Peyer's patch (tissue), 4 donors: ENCODE measurements at regions not wholly inside any gene's neighbourhood (a gene's known extent, or its start where the extent isn't known, plus 50 kb on each side); places are given as distances from the start of the nearest gene placed in this dataset.
A peak's percentile ranks its signal among the peaks of the same experiment; 100 is the strongest.

Experiments used
- POLR2A ChIP-seq, 2 donors: fragments of 450-650 bp; IDR thresholded peaks; one replicate each; pipeline ENCODE4 v1.5.1; 2017; ENCODE audit warnings: antibody characterized with exemption in 2 of 2, mild to moderate bottlenecking in 2 of 2, moderate library complexity in 2 of 2
- TF ChIP-seq, protein P1 (sequence below), 6 experiments: fragments of 450-650 bp in 4 of 6; fragments of 200-600 bp in 2 of 6; sonication (generic) in 1 of 6; IDR thresholded peaks; one replicate each; pipeline ENCODE4 v1.5.1; 2017 to 2019; ENCODE audit warnings: antibody characterized with exemption in 6 of 6, mild to moderate bottlenecking in 3 of 6, moderate library complexity in 1 of 6

DNA sequence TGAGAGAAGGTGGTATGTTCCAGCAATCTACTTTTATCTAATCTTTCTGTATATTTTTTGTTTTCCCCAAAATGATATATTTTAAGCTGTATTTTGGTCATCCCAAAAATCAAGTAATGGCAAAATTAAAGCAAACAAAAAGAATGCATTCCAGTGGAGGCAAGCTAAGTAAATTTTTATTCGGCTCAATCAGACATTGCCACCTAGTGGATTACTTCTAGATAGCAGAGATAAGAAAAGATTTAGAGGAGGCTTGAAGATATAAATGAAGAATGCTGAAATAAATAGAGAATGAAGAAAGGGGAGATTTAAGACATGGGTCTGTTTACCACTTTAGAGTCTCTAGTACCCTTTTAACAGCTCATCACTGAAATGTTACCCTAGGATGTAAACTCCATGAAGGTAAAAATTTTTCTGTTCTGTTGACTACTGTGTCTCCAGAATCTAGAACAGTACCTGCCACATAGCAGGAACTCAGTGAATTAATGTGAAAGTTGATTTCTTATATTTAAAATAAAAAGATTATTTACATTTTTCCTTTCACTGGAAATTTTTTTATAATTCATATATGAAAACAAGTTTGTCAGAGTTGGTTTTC is 110.9 kb upstream of the ANK2 start:
- TF ChIP-seq, protein P1, sequence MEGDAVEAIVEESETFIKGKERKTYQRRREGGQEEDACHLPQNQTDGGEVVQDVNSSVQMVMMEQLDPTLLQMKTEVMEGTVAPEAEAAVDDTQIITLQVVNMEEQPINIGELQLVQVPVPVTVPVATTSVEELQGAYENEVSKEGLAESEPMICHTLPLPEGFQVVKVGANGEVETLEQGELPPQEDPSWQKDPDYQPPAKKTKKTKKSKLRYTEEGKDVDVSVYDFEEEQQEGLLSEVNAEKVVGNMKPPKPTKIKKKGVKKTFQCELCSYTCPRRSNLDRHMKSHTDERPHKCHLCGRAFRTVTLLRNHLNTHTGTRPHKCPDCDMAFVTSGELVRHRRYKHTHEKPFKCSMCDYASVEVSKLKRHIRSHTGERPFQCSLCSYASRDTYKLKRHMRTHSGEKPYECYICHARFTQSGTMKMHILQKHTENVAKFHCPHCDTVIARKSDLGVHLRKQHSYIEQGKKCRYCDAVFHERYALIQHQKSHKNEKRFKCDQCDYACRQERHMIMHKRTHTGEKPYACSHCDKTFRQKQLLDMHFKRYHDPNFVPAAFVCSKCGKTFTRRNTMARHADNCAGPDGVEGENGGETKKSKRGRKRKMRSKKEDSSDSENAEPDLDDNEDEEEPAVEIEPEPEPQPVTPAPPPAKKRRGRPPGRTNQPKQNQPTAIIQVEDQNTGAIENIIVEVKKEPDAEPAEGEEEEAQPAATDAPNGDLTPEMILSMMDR (IDR thresholded peaks at IDR 0.05) = peak in 5 of 6 experiments; percentile 24 to 58 (median 48)
- TF ChIP-seq POLR2A (IDR thresholded peaks at IDR 0.05) = no peak
